ENCODE measurements at regions not wholly inside any gene's neighbourhood (a gene's known extent, or its start where the extent isn't known, plus 50 kb on each side); places are given as distances from the start of the nearest gene placed in this dataset.

DNA sequence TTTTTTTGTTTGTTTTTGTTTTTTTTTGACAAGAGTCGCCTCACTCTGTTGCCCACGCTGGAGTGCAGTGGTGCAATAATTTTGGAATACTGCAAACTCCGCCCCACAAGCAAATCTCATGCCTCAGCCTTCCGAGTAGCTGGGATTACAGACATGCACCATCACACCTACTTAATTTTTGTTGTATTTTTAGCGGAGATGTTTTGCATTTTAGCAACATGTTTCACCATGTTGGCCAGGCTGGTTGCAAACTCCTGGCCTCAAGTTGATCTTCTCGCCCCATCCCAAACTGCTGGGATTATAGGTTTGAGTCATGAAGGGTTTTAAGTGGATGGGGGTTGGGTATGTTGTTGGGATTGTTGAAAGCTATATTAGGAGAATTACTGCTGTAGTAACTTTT is 270.9 kb upstream of the LCORL start:
- DNase-seq: no peak

DNA sequence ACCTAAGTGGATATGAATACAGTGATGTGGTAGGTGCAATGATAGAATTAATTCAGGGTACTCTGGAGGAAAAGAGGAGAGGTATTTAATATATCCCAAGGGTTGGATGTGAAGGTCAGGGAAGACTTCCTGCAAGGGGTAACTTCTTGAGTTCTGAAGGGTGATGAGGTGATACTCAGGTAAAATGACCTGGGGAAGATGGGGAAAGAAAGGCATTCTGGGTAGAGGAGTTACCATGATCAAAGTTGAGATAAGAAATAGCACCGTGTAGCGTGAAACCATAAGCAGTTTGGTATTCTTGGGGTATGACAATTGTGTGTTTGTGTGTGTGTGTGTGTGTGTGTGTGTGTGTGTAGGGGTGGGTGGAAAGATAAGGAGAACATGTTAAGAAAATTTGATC is 270.4 kb upstream of the LCORL start:
- DNase-seq: no peak

DNA sequence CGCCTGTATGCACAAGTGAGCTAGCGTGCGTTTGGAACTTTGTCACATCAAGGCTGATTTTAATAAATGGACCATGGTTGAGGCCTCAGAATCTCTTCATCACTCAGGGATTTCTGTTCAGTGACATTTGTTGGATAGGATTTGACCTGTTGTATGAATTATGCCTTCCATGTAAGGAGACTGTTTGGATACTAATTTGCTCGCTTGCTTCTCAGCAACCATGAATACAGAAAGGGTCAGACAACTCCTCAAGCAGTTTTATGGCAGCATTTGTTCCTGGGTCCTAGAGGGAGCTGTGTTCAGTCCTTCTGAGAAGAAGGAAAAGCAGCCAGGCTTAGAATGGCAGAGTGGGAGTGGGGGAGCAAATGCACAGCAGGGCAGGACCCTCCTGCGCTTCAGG is 269.7 kb upstream of the LCORL start:
- DNase-seq: no peak

DNA sequence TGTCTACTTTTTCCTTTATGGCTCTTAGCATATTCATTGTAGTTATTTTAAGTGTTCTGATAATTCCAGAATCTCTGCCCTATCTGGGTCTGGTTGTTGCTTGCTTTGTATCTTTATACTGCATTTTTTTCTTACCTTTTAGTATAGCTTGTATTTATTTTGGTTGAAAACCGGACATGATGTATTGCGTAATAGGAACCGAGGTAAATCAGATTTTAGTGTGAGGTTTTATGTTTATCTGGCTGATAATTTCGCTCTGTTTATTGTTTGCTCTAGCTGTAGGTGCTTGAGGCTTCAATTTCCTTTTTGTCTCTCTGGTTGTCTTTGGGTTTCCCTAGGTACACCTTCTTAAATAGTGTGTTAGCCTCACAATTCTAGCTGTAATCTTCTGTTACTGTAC is 263.8 kb upstream of the LCORL start:
- DNase-seq: no peak

DNA sequence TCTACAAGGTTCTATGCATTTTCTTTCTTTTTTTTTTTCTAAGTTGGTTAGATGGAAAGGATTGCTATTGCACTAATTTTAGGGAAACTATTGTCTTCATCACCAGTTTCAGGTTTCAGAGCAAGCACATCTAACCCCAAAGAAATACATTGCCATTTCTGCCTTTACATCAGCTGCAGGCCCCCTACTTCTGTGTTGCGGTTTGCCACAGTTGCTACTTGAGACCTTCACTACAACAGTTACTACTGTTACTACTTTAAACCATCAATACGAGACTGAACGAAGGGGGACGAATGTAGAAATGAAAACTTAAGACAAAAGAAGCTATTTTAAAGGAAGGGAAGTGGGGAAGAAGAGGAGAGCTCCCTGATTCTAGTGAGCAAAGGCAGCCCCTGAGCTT is 256.7 kb upstream of the LCORL start:
- DNase-seq: no peak

DNA sequence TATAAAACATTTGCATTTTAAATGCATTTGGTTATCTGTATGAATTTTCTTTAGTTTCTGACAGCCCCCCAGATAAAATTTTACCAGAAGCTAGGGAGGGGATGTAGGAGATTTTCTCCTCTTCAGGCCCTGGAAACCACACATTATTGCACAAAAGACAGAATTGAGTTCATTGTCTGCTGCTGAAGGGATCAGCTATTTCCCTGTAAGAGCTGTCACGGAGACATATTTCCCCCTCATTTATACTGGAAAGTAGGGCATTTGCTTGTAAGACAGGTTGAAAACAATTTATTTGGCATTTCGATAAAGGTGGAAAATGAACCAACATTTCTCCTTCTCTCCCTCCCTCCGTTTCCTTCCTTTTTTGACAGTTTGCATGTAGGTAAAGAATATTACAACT is 241.3 kb upstream of the LCORL start:
- DNase-seq: no peak

DNA sequence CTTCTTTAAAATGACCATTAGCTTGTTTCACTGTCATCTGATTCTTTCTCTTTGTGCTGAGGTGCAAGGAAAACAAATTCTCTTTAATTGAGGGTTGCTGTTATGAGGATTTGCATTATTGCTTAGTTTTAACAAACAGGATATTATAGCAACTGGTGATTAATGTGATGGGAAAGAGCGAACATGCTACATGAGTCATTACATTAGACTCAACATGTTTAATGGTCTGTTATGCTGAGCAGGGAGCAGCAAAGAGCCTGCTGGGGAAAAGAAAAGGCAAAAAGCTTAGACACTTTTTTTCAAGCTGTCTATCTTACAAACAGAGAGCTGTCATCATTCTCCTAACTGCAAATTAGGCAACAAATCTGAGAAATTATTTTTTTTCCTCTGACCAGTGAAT is 230.5 kb upstream of the LCORL start:
- DNase-seq: no peak

DNA sequence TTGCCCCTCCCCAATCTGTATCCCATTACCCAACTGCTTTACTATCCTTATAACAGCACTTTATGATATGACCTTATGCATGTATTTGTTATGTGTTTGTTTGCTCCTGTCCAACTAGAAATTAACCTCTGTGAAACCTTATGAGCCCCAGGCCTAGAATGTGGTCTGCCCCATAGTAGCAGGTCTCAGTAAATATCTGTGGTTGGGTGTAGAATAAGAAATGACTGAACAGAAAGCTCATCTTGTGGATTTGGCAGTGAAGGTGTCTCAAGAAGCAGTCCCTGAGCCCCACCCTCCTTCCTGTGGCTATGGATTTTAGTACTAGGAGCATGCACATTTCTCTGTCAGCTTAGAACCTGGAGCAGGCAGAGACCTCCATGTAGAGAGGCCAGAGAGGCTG is 229.0 kb upstream of the LCORL start:
- DNase-seq: no peak

DNA sequence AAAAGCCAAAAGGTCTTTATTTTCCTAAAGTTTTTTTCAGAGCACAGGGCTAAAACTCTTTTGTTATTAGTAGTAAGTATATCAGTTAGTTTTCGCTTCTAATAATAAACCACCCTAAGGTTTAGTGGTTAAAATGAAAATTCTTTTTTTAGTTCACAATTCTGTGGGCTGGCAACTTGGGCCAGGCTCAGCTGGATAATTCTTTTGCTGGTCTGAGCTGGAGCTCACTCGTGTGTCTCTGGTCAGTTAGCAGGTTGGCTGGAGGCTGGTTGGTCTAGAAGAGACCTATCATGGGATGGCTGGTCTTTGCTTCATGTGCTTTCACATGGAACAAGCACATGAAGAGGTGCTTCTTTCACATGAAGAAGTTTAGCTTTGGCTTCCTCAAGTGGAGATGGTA is 227.1 kb upstream of the LCORL start:
- DNase-seq: no peak

DNA sequence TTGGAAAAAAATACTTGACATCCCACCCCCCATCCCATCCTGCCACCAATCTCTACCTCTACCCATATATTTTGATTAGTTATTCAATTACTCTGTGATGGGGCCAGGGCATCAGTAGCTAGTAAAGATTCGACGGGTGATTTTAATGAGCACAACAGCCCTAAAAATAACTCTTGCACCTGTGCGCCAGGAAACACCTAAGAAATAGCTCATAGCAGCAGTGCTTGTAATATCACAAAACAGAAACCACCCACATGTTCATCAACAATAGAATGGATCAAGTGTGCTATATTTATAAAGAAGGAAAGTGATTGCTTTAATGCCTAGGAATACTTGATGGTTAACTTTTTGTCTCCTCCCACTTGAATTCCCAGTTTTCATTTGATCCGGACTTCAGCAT is 225.6 kb upstream of the LCORL start:
- DNase-seq: no peak

DNA sequence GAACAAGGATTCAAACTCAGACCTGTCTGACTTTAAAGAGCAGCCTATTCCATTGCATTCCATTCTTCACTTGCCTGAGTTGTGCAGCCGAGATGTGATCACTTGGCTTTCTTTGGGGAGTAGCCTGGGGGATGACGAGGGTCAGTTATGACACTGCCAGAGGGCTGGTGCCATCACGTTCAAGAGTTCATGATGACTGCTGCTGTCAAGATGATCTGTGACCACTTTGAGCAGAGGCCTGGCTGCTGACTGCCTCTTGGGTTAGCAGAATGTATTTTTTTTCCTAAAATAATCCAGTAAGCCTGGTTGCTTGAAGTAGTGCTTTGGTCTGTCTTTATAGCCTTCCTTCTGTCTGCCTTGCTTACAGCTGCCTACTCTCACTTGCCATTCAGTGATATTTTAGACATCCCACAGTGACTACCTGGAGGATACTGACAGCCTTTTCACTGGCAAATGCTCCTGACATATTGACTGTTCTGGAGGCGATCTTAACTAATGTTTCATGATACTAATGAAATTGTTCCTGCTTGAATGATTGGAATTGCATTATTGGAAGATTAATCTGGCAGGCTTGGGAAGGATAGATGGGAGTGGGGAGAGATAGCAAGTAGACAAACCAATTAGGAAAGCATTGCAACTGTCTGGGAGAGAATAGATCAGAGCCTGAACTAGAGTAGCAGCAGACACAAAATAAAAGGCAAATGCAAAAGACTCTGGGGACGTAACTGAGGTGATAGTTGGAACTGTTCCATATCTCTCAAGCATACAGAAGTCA is 221.6 kb upstream of the LCORL start:
- DNase-seq: no peak

DNA sequence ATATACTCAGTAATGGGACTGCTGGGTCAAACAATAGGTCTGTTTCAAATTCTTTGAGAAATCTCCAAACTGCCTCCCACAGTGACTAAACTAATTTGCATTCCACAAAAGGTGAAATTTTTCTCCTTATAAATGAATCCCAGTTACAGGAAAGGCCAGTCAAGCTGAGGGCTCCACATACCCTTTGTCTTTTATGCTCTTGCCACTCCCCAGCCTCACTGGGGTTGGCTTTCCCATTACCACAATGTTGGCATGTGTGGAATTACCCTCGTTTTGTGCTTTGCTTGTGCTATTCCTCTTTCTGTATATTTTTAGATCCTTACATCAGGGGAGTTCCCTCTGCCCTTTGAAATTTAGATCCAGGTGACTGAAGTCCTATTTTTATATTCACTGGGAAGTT is 220.2 kb upstream of the LCORL start:
- no peak for DNase-seq

DNA sequence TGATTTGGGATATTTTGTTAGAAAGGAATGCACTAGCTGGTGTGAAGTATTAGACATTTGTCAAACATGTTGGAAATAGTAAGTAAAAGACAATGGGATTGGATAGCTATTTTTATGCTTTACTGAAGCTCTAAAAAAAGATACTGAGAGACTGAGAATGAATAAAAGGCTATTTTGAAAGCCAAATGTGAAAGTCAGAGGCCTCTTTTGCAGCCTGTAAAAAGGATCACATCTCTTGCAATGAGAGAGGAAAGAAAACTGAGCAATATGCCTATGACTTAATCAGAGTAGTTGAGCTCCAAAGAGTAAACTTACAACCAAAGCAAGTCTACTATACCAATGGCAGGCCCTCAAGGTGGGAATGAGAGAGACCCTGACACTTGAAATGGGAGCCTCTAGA is 212.6 kb upstream of the LCORL start:
- DNase-seq: no peak

DNA sequence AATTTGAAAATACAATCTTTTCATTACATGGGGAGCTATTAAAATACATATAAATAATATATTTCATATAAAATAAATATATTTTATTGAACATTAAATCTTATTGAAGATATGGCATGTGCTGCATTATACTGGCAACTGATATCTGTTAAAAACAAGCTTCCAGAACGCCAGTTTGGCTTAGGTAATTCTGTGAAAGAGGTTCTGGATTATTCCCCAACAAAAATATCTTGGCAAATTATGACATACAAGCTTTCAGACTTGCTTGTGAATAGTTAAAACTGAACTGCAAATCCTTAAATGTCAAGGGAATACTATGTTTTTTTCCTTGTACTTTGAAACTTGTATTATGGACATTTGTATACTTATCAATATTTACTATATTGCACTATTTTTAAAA is 210.2 kb upstream of the LCORL start:
- no peak for DNase-seq

DNA sequence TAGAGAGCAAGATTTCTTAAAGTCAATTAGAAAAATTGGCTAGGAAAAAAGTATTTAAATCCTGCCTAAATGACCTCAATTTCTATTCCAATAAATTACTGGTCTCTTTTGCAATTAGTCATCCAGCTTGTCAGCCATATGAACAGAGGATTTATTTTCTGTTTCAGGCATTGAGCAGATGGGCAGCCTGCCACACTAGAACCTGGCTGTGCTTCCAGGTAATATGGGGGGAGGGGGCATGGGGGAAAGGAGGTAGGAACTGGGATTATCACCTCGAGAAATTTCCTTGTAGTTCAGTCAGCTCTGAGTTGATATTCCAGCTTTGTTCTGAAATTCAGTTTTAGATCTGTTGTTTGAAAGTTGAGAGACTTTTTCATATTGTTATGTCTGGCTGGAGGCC is 206.3 kb upstream of the LCORL start:
- no peak for DNase-seq

DNA sequence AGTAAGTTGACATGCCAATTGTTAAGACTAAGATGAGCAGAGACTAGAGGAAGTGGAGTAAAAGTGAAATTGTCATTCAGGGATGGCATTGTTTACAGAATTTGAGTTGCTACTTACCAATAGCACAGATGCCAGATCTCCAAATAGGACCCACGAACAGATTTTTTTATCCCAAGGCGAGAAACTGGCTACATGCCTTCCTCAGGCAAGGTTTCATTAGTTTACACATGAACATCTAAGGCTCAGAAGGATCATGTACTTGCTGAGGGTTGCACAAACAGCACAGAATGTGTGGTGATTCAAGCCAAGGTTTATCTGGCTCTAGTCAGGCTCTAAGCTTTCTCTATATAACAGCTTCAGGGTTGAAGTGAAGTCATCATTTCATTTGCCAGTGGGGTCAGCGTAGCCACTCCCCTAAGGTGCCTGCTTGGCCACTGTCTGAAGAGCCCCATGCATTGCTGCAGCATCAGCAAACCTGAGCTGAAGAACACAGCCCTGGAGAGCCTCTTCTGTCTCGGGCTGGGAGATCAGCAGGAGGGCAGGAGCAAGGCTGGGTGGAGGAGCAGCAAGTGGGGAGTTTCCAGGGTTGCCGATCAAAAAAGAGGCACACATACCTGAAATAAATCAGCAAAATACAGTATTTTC is 193.0 kb upstream of the LCORL start:
- DNase-seq: no peak

DNA sequence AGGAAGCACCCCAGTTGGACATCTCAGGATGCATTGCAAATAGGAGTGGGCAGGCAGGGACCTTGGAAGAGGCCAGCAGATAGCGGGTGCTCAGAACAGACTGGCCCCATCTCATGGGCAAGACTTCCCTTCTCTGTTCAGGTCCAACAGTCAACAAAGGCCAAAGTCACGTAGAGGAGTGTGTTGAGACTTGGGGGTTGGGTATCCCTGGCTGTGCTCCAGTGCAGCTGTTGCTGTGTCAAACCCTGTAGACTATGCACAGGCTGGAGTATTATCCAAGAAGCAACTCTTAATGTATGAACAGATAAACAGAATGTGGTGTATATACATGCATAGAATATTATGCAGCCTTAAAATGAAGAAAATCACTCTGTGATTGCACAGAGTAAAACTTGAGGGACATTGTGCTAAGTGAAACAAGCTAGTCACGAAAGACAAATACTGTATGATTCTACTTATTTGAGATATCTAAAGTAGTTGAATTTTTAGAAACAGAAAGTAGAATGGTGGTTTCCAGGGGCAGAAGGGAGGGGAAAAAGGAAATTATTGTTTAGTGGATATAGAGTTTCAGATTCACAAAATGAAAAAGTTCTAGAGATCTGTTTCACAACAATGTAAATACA is 192.1 kb upstream of the LCORL start:
- no peak for DNase-seq

DNA sequence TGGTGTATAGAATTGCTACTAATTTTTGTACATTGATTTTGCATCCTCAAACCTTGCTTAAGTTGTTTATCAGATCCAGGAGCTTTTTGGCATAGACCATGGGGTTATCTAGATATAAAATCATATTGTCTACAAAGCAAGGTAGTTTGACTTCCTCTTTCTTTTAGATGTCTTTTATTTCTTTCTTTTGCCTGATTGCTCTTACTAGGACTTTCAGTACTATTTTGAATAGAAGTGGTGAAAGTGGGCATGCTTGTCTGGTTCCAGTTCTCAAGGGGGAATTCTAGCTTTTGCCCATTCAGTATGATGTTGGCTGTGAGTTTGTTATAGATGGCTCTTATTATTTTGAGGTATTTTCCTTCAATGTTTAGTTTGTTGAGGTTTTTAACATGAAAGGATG is 187.9 kb upstream of the LCORL start:
- no peak for DNase-seq

DNA sequence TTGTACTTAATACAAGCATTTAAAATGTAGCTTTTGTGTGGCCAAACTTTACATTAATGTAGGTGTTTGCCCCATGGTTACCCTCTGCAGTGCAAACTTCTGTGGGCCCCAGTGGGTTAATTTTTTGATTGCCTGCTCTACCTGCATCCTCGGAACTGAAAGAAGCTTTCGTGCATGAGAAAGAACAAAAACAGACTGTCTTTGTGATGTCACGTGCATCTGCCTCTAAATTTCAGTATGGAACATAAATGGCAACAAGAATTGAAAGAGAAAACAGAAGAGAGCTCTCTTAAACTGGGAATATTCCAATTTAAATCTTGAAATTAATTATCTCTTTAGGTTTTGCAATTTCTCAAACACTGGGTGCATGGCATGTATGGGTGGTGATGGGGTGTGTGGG is 182.4 kb upstream of the LCORL start:
- DNase-seq: no peak

DNA sequence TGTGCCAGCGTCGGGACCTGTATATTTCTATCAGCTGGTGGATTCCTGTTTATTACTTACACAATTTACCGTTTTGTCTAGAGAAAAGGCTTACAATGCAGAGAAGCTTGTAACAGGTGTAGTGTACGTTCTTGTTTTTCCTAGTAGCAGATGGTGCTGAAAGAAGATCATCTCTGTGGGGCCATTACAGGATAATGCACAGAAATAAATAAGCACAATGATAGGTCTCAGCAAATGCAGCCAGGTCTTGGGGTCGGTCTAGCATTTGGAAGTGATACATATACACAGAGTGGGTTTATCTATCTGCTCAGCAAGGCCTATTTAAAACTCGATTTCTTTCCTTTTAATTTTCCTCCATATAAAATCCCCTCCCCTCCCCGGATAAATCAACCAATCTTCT is 180.9 kb upstream of the LCORL start:
- no peak for DNase-seq

DNA sequence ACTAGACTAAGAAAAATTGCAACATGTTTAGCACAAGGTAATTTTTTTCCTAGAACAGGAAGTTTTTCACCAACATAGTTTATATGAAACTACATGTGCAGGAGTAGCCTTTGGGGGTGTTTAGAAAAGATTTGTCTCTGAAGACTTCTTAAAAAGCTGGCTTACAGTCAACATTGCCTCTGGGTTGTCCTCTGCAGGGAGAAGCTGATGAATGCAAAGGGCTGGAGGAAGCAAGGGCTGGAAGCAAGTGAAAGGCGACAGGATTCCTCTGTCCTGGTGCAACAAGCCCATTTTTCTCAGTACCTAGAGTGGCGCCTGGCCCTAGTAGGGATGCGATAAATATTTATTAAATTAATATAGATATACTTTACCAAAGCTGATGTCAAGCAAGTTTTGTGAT is 180.3 kb upstream of the LCORL start:
- DNase-seq: no peak

DNA sequence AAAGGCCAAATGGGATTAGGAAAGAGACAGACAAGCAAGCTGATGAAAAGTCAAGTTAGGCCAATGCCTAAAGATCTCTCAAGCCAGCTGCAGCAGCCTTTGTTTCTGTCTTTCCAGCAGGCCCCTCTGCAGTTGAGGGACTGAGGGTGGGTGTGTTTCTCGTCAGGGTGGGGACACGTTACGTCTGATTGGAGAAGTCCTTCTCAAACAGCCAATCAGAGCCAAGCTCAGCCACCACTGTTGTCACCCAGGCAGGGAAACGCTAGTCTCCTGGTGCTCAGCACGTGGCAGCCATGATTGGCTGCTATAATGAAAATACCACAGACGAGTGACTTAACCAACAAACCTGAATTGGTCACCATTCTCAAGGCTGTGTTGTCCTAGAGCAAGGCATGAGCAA is 177.1 kb upstream of the LCORL start:
- DNase-seq: no peak

DNA sequence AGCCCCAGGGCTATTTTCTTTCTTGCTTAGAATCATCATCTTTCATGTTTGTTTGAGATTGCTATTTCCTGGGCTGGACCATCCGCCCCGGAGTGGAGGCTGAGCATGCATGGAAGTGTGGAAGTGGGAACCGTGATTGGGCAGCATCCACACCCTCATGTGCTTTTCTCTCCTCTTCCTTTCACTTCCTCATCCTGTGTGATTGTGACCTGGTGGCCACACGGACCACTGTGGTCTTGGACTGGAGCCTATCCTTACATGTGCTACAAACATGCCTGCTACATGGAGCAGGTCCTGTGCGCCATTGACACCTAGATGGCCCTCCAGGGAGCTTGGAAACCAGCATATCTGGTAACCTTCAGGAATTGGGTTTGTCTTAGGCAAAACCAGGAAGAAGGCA is 175.9 kb upstream of the LCORL start:
- DNase-seq: no peak

DNA sequence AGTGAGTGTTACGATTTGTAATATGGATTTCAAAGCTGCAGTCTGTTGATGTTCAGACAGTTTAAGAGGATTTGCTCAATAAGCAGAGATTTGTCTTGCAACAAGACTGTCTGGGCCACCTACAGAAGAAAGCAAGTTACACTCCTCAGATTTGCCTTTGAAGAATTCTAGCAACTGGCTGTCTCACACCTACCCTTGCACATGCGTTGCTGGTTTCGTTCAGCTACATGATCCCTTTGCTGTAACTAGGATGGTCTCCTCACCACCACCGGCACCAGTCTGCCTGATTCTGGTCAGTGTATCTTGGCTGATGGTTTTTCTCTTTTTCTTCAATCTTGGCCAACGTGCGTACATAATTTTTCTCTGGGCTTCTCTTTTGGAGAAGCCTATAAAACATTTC is 172.7 kb upstream of the LCORL start:
- no peak for DNase-seq

DNA sequence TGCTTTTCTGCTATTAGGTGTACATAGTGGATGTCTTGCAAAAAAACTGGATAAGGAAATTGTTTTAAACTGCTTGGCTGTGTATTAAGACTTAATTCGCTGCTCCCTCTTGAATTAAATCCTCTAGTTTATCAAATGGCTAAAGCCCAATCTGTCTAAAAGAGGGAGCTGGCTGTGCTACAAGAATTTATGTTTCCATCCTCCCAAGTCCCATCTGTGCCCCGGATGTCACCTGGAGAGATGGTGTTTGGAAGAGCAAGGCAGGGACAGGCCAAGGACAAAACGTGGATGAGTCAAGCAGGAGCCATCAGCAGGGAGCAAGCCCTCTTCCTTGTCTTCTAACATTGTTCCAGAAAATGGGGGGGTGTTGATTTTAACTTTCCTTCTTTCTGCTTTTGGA is 171.3 kb upstream of the LCORL start:
- DNase-seq: no peak

Measured in stimulated activated CD4-positive, alpha-beta T cell treated with anti-CD3 and anti-CD28 coated beads, Interleukin-4, amount 100 ng/mL, for 4 hours (primary cell).